Loucy (cell line): ENCODE measurements at regions not wholly inside any gene's neighbourhood (a gene's known extent, or its start where the extent isn't known, plus 50 kb on each side); places are given as distances from the start of the nearest gene placed in this dataset.

Source experiments
- CTCF ChIP-seq: fragments of 200-600 bp; sonication (generic); conservative IDR thresholded peaks from 2 replicates; pipeline ENCODE4 v1.5.1; 2014; ENCODE audit warnings: mild to moderate bottlenecking, antibody characterized with exemption, low read length
- EZH2phosphoT487 ChIP-seq: fragments of 200-600 bp; IDR thresholded peaks from 2 replicates; pipeline ENCODE4 v1.6.1; 2018; ENCODE audit warnings: antibody characterized with exemption, mild to moderate bottlenecking, moderate library complexity, borderline replicate concordance

- TF ChIP-seq CTCF (no peak), EZH2phosphoT487 (no peak)
These were observed 96.8 kb upstream of the VSTM2B start for GRCh38 chr19:29429021-29429420.
